Common myeloid progenitor, CD34-positive (primary cell): ENCODE measurements at regions not wholly inside any gene's neighbourhood (a gene's known extent, or its start where the extent isn't known, plus 50 kb on each side); places are given as distances from the start of the nearest gene placed in this dataset.

Experiments used
- CTCF ChIA-PET: fragments of 350-600 bp; sonication (Branson Sonifier 250); formaldehyde crosslinking; loops from one replicate; lab custom pipeline; 2021; ENCODE audit warnings: antibody characterized with exemption; lab: Charles Lee
- POLR2A ChIA-PET: fragments of 350-600 bp; sonication (Branson Sonifier 250); formaldehyde crosslinking; loops from one replicate; lab custom pipeline; 2021; ENCODE audit warnings: antibody characterized with exemption; lab: Charles Lee
- DNase-seq, 3 donors: peaks; one replicate each; pipeline versions ENCODE4 v3.0.0 to v3.0.0-alpha.2; 2013
- H3K27ac ChIP-seq, 2 experiments: 1 replicate in 1 of 2; 2 replicates in 1 of 2; pipeline ENCODE4 v1.7.0; 2013; ENCODE audit warnings: inconsistent platforms in 2 of 2, low read length in 2 of 2, mild to moderate bottlenecking in 2 of 2, low read depth in 1 of 2, moderate library complexity in 1 of 2; ENCODE audit not compliant: severe bottlenecking in 2 of 2, insufficient read depth in 1 of 2, poor library complexity in 1 of 2
- H3K27me3 ChIP-seq, 5 experiments: replicated peaks in 2 of 5; 1 replicate in 3 of 5; 2 replicates in 2 of 5; pipeline versions ENCODE4 v1.6.1 to v1.7.0; 2013; ENCODE audit warnings: low read length in 4 of 5, mild to moderate bottlenecking in 2 of 5, moderate library complexity in 2 of 5, inconsistent platforms in 1 of 5; ENCODE audit not compliant: insufficient read depth in 5 of 5, control insufficient read depth in 4 of 5
- H3K36me3 ChIP-seq, 4 experiments: 1 replicate in 2 of 4; 2 replicates in 2 of 4; pipeline versions ENCODE4 v1.6.1 to v1.7.0; 2013; ENCODE audit warnings: low read length in 3 of 4, control low read depth in 1 of 4, mild to moderate bottlenecking in 1 of 4; ENCODE audit not compliant: control insufficient read depth in 4 of 4, insufficient read depth in 4 of 4
- H3K4me1 ChIP-seq, 4 experiments: 1 replicate in 3 of 4; 2 replicates in 1 of 4; pipeline versions ENCODE4 v1.6.1 to v1.7.1; 2013; ENCODE audit warnings: low read length in 3 of 4, mild to moderate bottlenecking in 3 of 4, control low read depth in 1 of 4, inconsistent platforms in 1 of 4, moderate library complexity in 1 of 4; ENCODE audit not compliant: control insufficient read depth in 4 of 4, insufficient read depth in 4 of 4; ENCODE audit errors: control extremely low read depth in 1 of 4
- H3K4me3 ChIP-seq, 7 experiments: 1 replicate in 4 of 7; 2 replicates in 3 of 7; pipeline versions ENCODE4 v1.5.1 to v1.7.0; 2013; ENCODE audit warnings: mild to moderate bottlenecking in 7 of 7, low read length in 6 of 7, moderate library complexity in 6 of 7, inconsistent platforms in 2 of 7, low read depth in 2 of 7, control low read depth in 1 of 7; ENCODE audit not compliant: insufficient read depth in 4 of 7, control insufficient read depth in 1 of 7; ENCODE audit errors: extremely low read depth in 1 of 7
- H3K9me3 ChIP-seq, 5 experiments: 1 replicate in 4 of 5; 2 replicates in 1 of 5; pipeline versions ENCODE4 v1.6.1 to v1.7.1; 2013; ENCODE audit warnings: low read length in 4 of 5, mild to moderate bottlenecking in 2 of 5, inconsistent platforms in 1 of 5, low read depth in 1 of 5, moderate library complexity in 1 of 5; ENCODE audit not compliant: control insufficient read depth in 4 of 5, insufficient read depth in 2 of 5; ENCODE audit errors: control extremely low read depth in 1 of 5
- WGBS: methylation state at CpG from one replicate; pipeline ENCODE4 v1.1.5; 2013; ENCODE audit not compliant: insufficient coverage; 5-methylcytosine and 5-hydroxymethylcytosine counted together

GRCh38 chr2:4465671-4466070 is 762.3 kb downstream of the DCDC2C start:
- no peak overlapping the region for H3K27ac ChIP-seq
- no peaks in the 10 kb centered on the region for H3K9me3 ChIP-seq
- POLR2A ChIA-PET = no interaction called here
- DNase-seq = no peak
- no peaks in the 10 kb centered on the region for H3K4me1 ChIP-seq
- H3K27me3 ChIP-seq = no peaks in the 10 kb centered on the region
- no peak overlapping the region for H3K4me3 ChIP-seq
- CTCF ChIA-PET = no interaction called here
- H3K36me3 ChIP-seq = no peaks in the 10 kb centered on the region
- 92% methylated on average over 2 of the region's 3 CpGs for WGBS

GRCh38 chr2:4475618-4476017 is 772.2 kb downstream of the DCDC2C start:
- H3K36me3 ChIP-seq = no peaks in the 10 kb centered on the region
- CTCF ChIA-PET = no interaction called here

GRCh38 chr2:4483050-4483449 is 779.7 kb downstream of the DCDC2C start:
- Histone ChIP-seq H3K4me1 (no peaks in the 10 kb centered on the region), H3K27me3 (no peaks in the 10 kb centered on the region), H3K4me3 (no peak overlapping the region), H3K9me3 (no peaks in the 10 kb centered on the region), H3K27ac (no peak overlapping the region), H3K36me3 (no peaks in the 10 kb centered on the region)
- 79% methylated on average over 3 of the region's 3 CpGs for WGBS
- CTCF ChIA-PET = no interaction called here
- POLR2A ChIA-PET = no interaction called here
- no peak for DNase-seq

More at GRCh38 chr2:4475618-4476017, 772.2 kb downstream of the DCDC2C start:
- POLR2A ChIA-PET = no interaction called here
- no peak overlapping the region for H3K4me3 ChIP-seq
- DNase-seq = no peak
- no peak overlapping the region for H3K27ac ChIP-seq
- H3K27me3 ChIP-seq = no peaks in the 10 kb centered on the region
- no peaks in the 10 kb centered on the region for H3K4me1 ChIP-seq
- peaks cover 0 to 3% (median 0%) of the 10 kb centered on the region in 5 experiments for H3K9me3 ChIP-seq

GRCh38 chr2:4486971-4487370 is 783.6 kb downstream of the DCDC2C start:
- CTCF ChIA-PET = no interaction called here
- 45% methylated on average over 1 of the region's 2 CpGs for WGBS

GRCh38 chr2:4499316-4500030 is 796.1 kb downstream of the DCDC2C start:
- no peak for DNase-seq
- CTCF ChIA-PET = no interaction called here

More at GRCh38 chr2:4486971-4487370, 783.6 kb downstream of the DCDC2C start:
- POLR2A ChIA-PET = no interaction called here
- no peak overlapping the region for H3K4me3 ChIP-seq
- no peaks in the 10 kb centered on the region for H3K36me3 ChIP-seq
- no peak for DNase-seq
- no peaks in the 10 kb centered on the region for H3K27me3 ChIP-seq
- H3K4me1 ChIP-seq = no peaks in the 10 kb centered on the region
- H3K27ac ChIP-seq = no peak overlapping the region
- no peaks in the 10 kb centered on the region for H3K9me3 ChIP-seq

GRCh38 chr2:4501525-4501924 is 798.1 kb downstream of the DCDC2C start:
- H3K4me3 ChIP-seq = no peak overlapping the region
- no peak overlapping the region for H3K27ac ChIP-seq
- 83% methylated on average over 4 of the region's 4 CpGs for WGBS
- ChIA-PET CTCF (interaction anchor here (1.2 kb wide), 1 partner anchor 9 kb away, joined by 3 read pairs; no protein-coding TSS in a partner anchor), POLR2A (no interaction called here)
- no peaks in the 10 kb centered on the region for H3K27me3 ChIP-seq
- no peaks in the 10 kb centered on the region for H3K36me3 ChIP-seq
- H3K9me3 ChIP-seq = peaks cover 0 to 2% (median 0%) of the 10 kb centered on the region in 5 experiments
- no peaks in the 10 kb centered on the region for H3K4me1 ChIP-seq
- no peak for DNase-seq

More at GRCh38 chr2:4499316-4500030, 796.1 kb downstream of the DCDC2C start:
- no peak overlapping the region for H3K4me3 ChIP-seq
- peaks cover 0 to 2% (median 0%) of the 10 kb centered on the region in 5 experiments for H3K9me3 ChIP-seq
- H3K27me3 ChIP-seq = no peaks in the 10 kb centered on the region
- H3K36me3 ChIP-seq = no peaks in the 10 kb centered on the region
- POLR2A ChIA-PET = no interaction called here
- H3K27ac ChIP-seq = no peak overlapping the region
- no peaks in the 10 kb centered on the region for H3K4me1 ChIP-seq
- 90% methylated on average over 4 of the region's 5 CpGs for WGBS

- ChIA-PET CTCF (no interaction called here), POLR2A (no interaction called here)
- H3K27ac ChIP-seq = no peak overlapping the region
- H3K27me3 ChIP-seq = no peaks in the 10 kb centered on the region
- WGBS = 97% methylated on average over 3 of the region's 3 CpGs
- H3K36me3 ChIP-seq = no peaks in the 10 kb centered on the region
- no peak for DNase-seq
- no peaks in the 10 kb centered on the region for H3K4me1 ChIP-seq
- no peak overlapping the region for H3K4me3 ChIP-seq
- H3K9me3 ChIP-seq = peaks cover 0 to 2% (median 0%) of the 10 kb centered on the region in 5 experiments
These were observed 799.0 kb downstream of the DCDC2C start for GRCh38 chr2:4502230-4502843.
